ENCODE measurements at regions not wholly inside any gene's neighbourhood (a gene's known extent, or its start where the extent isn't known, plus 50 kb on each side); places are given as distances from the start of the nearest gene placed in this dataset.

DNA sequence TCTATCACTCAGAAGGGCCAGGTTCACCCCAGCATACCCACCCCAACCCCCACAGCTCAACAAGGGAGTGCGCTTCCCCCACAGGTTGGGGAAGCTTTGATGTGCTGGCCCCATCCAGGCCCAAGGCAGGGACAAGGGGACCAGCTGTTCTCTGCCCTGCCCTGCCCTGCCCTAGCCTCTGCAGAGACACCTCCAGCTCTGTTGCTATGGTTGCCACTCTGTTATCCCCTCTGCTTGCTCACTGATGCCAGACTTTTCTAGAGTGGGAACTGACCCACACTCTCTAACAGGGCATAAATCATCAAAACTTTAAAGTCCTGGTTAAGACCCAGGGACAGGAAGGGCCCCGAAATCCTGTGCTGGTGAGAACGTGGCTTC, 50.4 kb upstream of the ENPP7 start:
- DNase-seq (ENCODE audit: extremely low spot score) = no peak
- Histone ChIP-seq H3K27ac (ENCODE audit: low read depth) (no peak overlapping the region), H3K4me3 (ENCODE audit: low read depth, low read length) (no peak overlapping the region), H3K4me1 (ENCODE audit: insufficient read depth) (no peaks in the 10 kb centered on the region), H3K36me3 (ENCODE audit: insufficient read depth) (no peaks in the 10 kb centered on the region)
- WGBS = 55% methylated on average over 3 of the region's 3 CpGs

GRCh38 chr17:79679631-79680317, 51.0 kb upstream of the ENPP7 start:
- H3K27ac ChIP-seq (ENCODE audit: low read depth) = no peak overlapping the region
- H3K36me3 ChIP-seq (ENCODE audit: insufficient read depth) = no peaks in the 10 kb centered on the region
- H3K4me1 ChIP-seq (ENCODE audit: insufficient read depth) = no peaks in the 10 kb centered on the region
- DNase-seq (ENCODE audit: extremely low spot score) = no peak
- H3K4me3 ChIP-seq (ENCODE audit: low read depth, low read length) = no peak overlapping the region
- 91% methylated on average over 19 of the region's 19 CpGs for WGBS

- no peak overlapping the region for H3K4me3 ChIP-seq (ENCODE audit: low read depth, low read length)
- no peaks in the 10 kb centered on the region for H3K36me3 ChIP-seq (ENCODE audit: insufficient read depth)
- H3K4me1 ChIP-seq (ENCODE audit: insufficient read depth) = no peaks in the 10 kb centered on the region
- DNase-seq (ENCODE audit: extremely low spot score) = no peak
- no peak overlapping the region for H3K27ac ChIP-seq (ENCODE audit: low read depth)
- 71% methylated on average over 12 of the region's 12 CpGs for WGBS
These were observed 51.9 kb upstream of the ENPP7 start for GRCh38 chr17:79678736-79679255.

DNA sequence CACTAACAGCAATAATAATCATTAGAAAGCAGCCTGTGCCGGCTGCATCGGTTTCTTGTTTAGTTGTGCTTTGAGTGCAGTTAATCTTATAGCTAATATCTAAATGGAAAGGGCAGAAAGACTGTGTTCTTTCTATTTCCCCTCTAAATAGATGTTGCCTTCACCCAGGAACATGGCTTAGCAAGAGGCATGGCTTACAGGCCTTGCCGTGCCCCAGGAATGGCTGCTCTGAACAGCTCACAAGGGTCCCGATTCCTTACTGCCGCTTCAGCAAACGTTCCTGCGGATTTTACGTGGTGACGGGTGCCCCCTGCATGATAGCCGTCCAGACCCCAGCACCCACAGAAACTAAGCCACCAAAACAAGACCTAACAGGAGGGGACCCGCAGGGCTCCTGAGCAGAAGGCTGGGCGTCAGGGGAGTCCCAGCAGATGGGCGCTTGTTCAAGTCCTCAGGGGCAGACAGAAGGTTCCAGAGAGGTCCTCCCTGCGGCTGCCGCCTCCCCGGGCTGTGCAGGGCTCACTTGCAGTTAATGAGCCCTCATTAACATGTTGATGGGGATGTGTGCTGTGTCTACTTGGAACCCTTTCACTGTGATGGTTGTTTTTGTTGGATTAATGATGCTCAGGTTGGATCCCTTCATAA, 52.5 kb upstream of the ENPP7 start:
- no peaks in the 10 kb centered on the region for H3K4me1 ChIP-seq (ENCODE audit: insufficient read depth)
- 77% methylated on average over 16 of the region's 16 CpGs for WGBS
- DNase-seq (ENCODE audit: extremely low spot score) = no peak
- no peak overlapping the region for H3K27ac ChIP-seq (ENCODE audit: low read depth)
- H3K4me3 ChIP-seq (ENCODE audit: low read depth, low read length) = no peak overlapping the region
- H3K36me3 ChIP-seq (ENCODE audit: insufficient read depth) = no peaks in the 10 kb centered on the region

DNA sequence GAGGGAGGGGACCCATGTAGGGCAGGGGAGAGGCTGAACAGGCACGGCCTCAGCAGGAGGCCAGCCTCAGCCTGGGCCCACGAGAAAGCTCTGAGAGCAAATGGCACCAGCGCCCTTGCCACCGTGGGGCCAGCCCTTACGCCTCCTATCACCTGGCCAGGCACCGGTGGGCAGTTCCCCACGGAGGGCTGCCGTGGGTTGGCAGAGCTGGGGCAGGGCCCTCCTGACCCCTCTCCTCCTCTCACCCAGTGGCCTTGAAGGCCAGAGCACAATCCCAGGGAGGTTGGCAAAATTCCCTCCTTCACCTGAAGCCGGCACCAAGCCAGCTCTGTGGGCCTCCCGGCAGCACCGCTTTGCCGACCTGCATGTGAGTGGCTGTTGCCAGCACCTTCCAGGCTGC, 53.1 kb upstream of the ENPP7 start:
- H3K27ac ChIP-seq (ENCODE audit: low read depth) = no peak overlapping the region
- no peak overlapping the region for H3K4me3 ChIP-seq (ENCODE audit: low read depth, low read length)
- no peaks in the 10 kb centered on the region for H3K4me1 ChIP-seq (ENCODE audit: insufficient read depth)
- WGBS = 74% methylated on average over 12 of the region's 12 CpGs
- no peaks in the 10 kb centered on the region for H3K36me3 ChIP-seq (ENCODE audit: insufficient read depth)
- DNase-seq (ENCODE audit: extremely low spot score) = no peak

- Histone ChIP-seq H3K36me3 (ENCODE audit: insufficient read depth) (no peaks in the 10 kb centered on the region), H3K27ac (ENCODE audit: low read depth) (no peak overlapping the region), H3K4me3 (ENCODE audit: low read depth, low read length) (no peak overlapping the region), H3K4me1 (ENCODE audit: insufficient read depth) (no peaks in the 10 kb centered on the region)
- 88% methylated on average over 10 of the region's 10 CpGs for WGBS
- DNase-seq (ENCODE audit: extremely low spot score) = no peak
These were observed 53.9 kb upstream of the ENPP7 start for GRCh38 chr17:79676796-79677195.

- Histone ChIP-seq H3K4me3 (ENCODE audit: low read depth, low read length) (no peak overlapping the region), H3K36me3 (ENCODE audit: insufficient read depth) (no peaks in the 10 kb centered on the region), H3K27ac (ENCODE audit: low read depth) (no peak overlapping the region), H3K4me1 (ENCODE audit: insufficient read depth) (no peaks in the 10 kb centered on the region)
- no peak for DNase-seq (ENCODE audit: extremely low spot score)
- WGBS = 87% methylated on average over 3 of the region's 3 CpGs
These were observed 55.4 kb upstream of the ENPP7 start for GRCh38 chr17:79675413-79675725.

DNA sequence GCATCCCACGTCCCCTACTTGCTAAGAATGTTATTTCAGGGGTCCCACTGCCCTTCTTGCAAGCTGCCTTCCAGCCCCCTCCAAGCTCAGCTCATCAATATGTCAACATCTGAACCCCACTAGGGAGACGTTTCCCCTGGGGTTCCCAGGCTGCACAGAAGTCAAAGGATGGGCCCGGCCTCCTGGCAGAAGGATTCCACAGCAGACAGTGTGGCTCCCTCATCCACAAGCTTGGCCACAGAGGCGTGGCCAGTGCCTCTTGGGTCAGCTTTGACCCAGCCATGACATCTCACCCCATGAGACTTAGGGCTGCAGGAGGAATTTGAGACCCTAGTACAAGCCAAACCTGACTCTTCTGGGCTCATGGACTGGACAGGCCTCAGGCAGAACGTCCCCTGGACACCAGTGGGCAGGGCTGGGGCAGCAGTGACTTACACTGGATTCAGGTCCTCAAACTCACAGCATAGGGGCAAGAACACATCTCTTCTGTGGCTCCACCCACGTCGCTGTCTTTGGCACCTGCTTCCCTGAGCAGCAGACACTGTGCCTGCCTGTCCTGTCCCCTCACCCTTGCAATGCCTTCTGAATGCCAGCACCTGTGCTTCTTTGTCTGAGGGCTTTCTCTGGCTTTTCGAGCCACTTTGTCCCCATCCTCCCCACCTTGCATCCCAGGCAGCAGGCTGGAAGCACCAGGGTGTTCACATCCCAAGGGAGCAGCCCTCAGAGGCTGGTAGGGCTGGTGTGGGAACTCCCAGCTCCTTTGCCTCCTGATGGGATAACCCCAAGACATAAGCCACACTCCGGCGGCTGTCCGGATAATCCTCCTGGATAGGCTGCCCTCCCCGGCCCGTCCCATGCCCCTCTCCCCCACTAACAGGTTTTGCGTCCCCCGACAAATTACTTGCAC, 56.0 kb upstream of the ENPP7 start:
- Histone ChIP-seq H3K4me3 (ENCODE audit: low read depth, low read length) (no peak overlapping the region), H3K4me1 (ENCODE audit: insufficient read depth) (no peaks in the 10 kb centered on the region), H3K27ac (ENCODE audit: low read depth) (no peak overlapping the region), H3K36me3 (ENCODE audit: insufficient read depth) (no peaks in the 10 kb centered on the region)
- no peak for DNase-seq (ENCODE audit: extremely low spot score)
- 88% methylated on average over 15 of the region's 15 CpGs for WGBS

DNA sequence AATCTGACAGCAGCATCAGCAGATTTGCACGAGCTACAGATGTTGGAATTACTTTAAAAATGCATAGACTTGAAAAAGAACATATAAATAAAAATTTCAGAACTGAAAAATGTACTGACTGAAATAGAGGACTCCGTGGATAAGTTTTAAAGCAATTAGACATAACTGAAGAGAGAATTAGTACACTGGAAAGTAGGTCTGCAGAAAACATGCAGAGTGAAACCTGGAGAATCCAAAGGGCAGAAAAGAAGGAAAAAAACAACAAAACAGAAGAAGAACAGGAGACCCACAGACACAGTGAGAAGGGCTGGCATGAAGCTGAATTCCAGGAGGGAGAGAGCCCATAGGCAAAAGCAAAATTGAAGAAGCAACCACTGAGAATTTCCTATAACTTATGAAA, 57.2 kb upstream of the ENPP7 start:
- no peaks in the 10 kb centered on the region for H3K36me3 ChIP-seq (ENCODE audit: insufficient read depth)
- H3K27ac ChIP-seq (ENCODE audit: low read depth) = no peak overlapping the region
- no peaks in the 10 kb centered on the region for H3K4me1 ChIP-seq (ENCODE audit: insufficient read depth)
- 68% methylated on average over 2 of the region's 2 CpGs for WGBS
- no peak overlapping the region for H3K4me3 ChIP-seq (ENCODE audit: low read depth, low read length)
- no peak for DNase-seq (ENCODE audit: extremely low spot score)

GRCh38 chr17:79672496-79672895, 58.2 kb upstream of the ENPP7 start:
- WGBS = 94% methylated on average over 5 of the region's 5 CpGs

DNA sequence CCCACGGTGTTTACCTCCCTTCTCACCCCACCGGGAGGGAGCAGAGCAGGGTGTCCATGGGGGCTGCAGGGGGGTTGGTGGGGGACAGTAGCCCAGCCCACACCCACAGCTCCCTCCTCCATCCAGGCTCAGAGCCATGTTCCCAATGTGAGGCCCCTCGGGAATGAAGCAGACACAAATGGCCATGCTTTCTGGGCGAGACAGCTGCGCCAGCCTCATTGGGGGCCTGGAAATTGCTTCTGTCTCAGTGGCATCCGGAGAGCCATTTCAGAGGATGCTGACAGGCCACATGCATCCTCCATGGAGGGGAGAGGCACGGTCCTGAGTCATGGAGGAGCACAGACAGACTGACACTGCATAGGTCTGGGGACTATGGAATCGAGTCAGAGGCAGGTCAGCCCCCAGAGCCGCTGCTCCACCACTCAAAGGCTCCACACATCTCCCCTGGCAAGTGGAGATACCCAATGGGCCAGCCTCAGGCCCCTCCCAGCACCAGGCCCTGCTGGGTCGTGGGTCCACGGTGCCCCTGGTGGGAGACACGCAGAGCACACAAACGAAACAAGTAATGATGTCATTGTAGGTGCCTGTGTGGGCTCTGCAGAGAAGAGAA, 59.6 kb upstream of the ENPP7 start:
- WGBS = 33% methylated on average over 13 of the region's 13 CpGs
- Histone ChIP-seq H3K4me3 (ENCODE audit: low read depth, low read length) (no peak overlapping the region), H3K4me1 (ENCODE audit: insufficient read depth) (no peaks in the 10 kb centered on the region), H3K27ac (ENCODE audit: low read depth) (no peak overlapping the region), H3K36me3 (ENCODE audit: insufficient read depth) (no peaks in the 10 kb centered on the region)
- no peak for DNase-seq (ENCODE audit: extremely low spot score)

More at GRCh38 chr17:79672496-79672895, 58.2 kb upstream of the ENPP7 start:
- no peak for DNase-seq (ENCODE audit: extremely low spot score)
- Histone ChIP-seq H3K4me3 (ENCODE audit: low read depth, low read length) (no peak overlapping the region), H3K4me1 (ENCODE audit: insufficient read depth) (no peaks in the 10 kb centered on the region), H3K36me3 (ENCODE audit: insufficient read depth) (no peaks in the 10 kb centered on the region), H3K27ac (ENCODE audit: low read depth) (no peak overlapping the region)

- no peak for DNase-seq (ENCODE audit: extremely low spot score)
- no peak overlapping the region for H3K4me3 ChIP-seq (ENCODE audit: low read depth, low read length)
- no peaks in the 10 kb centered on the region for H3K36me3 ChIP-seq (ENCODE audit: insufficient read depth)
- no peaks in the 10 kb centered on the region for H3K4me1 ChIP-seq (ENCODE audit: insufficient read depth)
- WGBS = 35% methylated on average over 15 of the region's 15 CpGs
- H3K27ac ChIP-seq (ENCODE audit: low read depth) = no peak overlapping the region
These were observed 59.8 kb upstream of the RBFOX3 start for GRCh38 chr17:79670537-79671084.

GRCh38 chr17:79669861-79670260, 59.0 kb upstream of the RBFOX3 start:
- Histone ChIP-seq H3K4me3 (ENCODE audit: low read depth, low read length) (no peak overlapping the region), H3K4me1 (ENCODE audit: insufficient read depth) (no peaks in the 10 kb centered on the region), H3K27ac (ENCODE audit: low read depth) (no peak overlapping the region), H3K36me3 (ENCODE audit: insufficient read depth) (no peaks in the 10 kb centered on the region)
- WGBS = 28% methylated on average over 4 of the region's 4 CpGs
- DNase-seq (ENCODE audit: extremely low spot score) = no peak

All from urinary bladder (tissue), 3 donors.